C4-2B (cell line): ENCODE measurements at regions not wholly inside any gene's neighbourhood (a gene's known extent, or its start where the extent isn't known, plus 50 kb on each side); places are given as distances from the start of the nearest gene placed in this dataset.

ENCODE experiments used
- ZFX ChIP-seq: fragments of 450-650 bp; IDR thresholded peaks from 2 replicates; pipeline ENCODE4 v1.6.1; 2017
- TF ChIP-seq, protein P1 (sequence below): fragments of 450-650 bp; conservative IDR thresholded peaks from 2 replicates; pipeline ENCODE4 v1.5.1; 2017; ENCODE audit warnings: mild to moderate bottlenecking

GRCh38 chr2:59093571-59093970 lies 852.4 kb upstream of the FANCL start:
- TF ChIP-seq, protein P1, sequence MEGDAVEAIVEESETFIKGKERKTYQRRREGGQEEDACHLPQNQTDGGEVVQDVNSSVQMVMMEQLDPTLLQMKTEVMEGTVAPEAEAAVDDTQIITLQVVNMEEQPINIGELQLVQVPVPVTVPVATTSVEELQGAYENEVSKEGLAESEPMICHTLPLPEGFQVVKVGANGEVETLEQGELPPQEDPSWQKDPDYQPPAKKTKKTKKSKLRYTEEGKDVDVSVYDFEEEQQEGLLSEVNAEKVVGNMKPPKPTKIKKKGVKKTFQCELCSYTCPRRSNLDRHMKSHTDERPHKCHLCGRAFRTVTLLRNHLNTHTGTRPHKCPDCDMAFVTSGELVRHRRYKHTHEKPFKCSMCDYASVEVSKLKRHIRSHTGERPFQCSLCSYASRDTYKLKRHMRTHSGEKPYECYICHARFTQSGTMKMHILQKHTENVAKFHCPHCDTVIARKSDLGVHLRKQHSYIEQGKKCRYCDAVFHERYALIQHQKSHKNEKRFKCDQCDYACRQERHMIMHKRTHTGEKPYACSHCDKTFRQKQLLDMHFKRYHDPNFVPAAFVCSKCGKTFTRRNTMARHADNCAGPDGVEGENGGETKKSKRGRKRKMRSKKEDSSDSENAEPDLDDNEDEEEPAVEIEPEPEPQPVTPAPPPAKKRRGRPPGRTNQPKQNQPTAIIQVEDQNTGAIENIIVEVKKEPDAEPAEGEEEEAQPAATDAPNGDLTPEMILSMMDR = no peak
- no peak for TF ChIP-seq ZFX
